A549 (cell line): ENCODE measurements at regions not wholly inside any gene's neighbourhood (a gene's known extent, or its start where the extent isn't known, plus 50 kb on each side); places are given as distances from the start of the nearest gene placed in this dataset.

Experiments used
- ATAC-seq, 2 experiments: fragments of 200-7000 bp in 1 of 2; fragments of >200 bp in 1 of 2; cut with Nextera tagmentation in 1 of 2; cut with Tn5 transposase in 1 of 2; 3 replicates each; pipeline versions ENCODE4 v1.8.0 to v1.9.1; 2018 to 2020; ENCODE audit warnings: mild to moderate bottlenecking in 1 of 2, moderate library complexity in 1 of 2
- CTCF ChIA-PET: fragments of 300-600 bp; sonication (Branson Sonifier 250); formaldehyde crosslinking; extraction: SDS; loops from one replicate; lab custom pipeline; 2021; ENCODE audit warnings: antibody characterized with exemption, inconsistent platforms; lab: Yijun Ruan, JAX
- POLR2A ChIA-PET: fragments of 350-600 bp; formaldehyde crosslinking; extraction: SDS; loops from one replicate; lab custom pipeline; 2021; ENCODE audit warnings: antibody characterized with exemption, inconsistent platforms; lab: Yijun Ruan, JAX
- DNase-seq, 2 experiments: peaks; one replicate each; pipeline versions ENCODE4 v3.0.0 to v3.0.0-alpha.2; 2011 to 2016; ENCODE audit warnings: low read depth in 1 of 2, low spot score in 1 of 2
- FAIRE-seq: peaks from 2 replicates; lab custom pipeline; 2011; peaks lifted over from hg19 to GRCh38; lab: Jason Lieb, UNC
- H3K27ac ChIP-seq, 2 experiments: fragments of >200 bp; sonication (Bioruptor Twin); formaldehyde crosslinking; 3 replicates each; pipeline ENCODE4 v1.5.1; 2016 to 2017
- H3K4me1 ChIP-seq: fragments of >200 bp; sonication (Bioruptor Twin); formaldehyde crosslinking; 3 replicates; pipeline ENCODE4 v1.6.1; 2016
- H3K4me2 ChIP-seq: fragments of >200 bp; sonication (Bioruptor Twin); formaldehyde crosslinking; 3 replicates; pipeline ENCODE4 v1.6.1; 2016
- H3K4me3 ChIP-seq: fragments of >200 bp; sonication (Bioruptor Twin); formaldehyde crosslinking; 3 replicates; pipeline ENCODE4 v1.5.1; 2016
- H3K9me3 ChIP-seq: fragments of >200 bp; sonication (Bioruptor Twin); formaldehyde crosslinking; 3 replicates; pipeline ENCODE4 v1.6.1; 2016
- BHLHE40 ChIP-seq: IDR thresholded peaks from 2 replicates; pipeline ENCODE4 v1.6.1; 2012; ENCODE audit warnings: low read depth, low read length, inconsistent platforms
- CBX2 ChIP-seq: fragments of 200-600 bp; sonication (generic); IDR thresholded peaks from 2 replicates; pipeline ENCODE4 v1.6.1; 2016; ENCODE audit warnings: low read depth, mild to moderate bottlenecking, borderline replicate concordance
- CBX8 ChIP-seq: fragments of 200-600 bp; sonication (generic); IDR thresholded peaks from 2 replicates; pipeline ENCODE4 v1.6.1; 2016
- CEBPB ChIP-seq, 2 experiments: fragments of >200 bp in 1 of 2; sonication (Bioruptor Twin) in 1 of 2; formaldehyde crosslinking in 1 of 2; IDR thresholded peaks; 2 replicates each; pipeline ENCODE4 v1.6.1; 2012 to 2016
- E2F6 ChIP-seq: IDR thresholded peaks from 2 replicates; pipeline ENCODE4 v1.6.1; 2012; ENCODE audit warnings: low read depth, borderline replicate concordance
- EHMT2 ChIP-seq: fragments of 200-600 bp; sonication (generic); IDR thresholded peaks from 2 replicates; pipeline ENCODE4 v1.6.1; 2016; ENCODE audit warnings: antibody characterized with exemption, low read depth, mild to moderate bottlenecking, moderate library complexity
- ESRRA ChIP-seq: fragments of 150-350 bp; IDR thresholded peaks from 2 replicates; pipeline ENCODE4 v1.6.1; 2014; ENCODE audit warnings: mild to moderate bottlenecking, low read length, borderline replicate concordance
- FOSL2 ChIP-seq, 2 experiments: fragments of 450-650 bp in 1 of 2; fragments of >200 bp in 1 of 2; sonication (Bioruptor Twin) in 1 of 2; formaldehyde crosslinking; IDR thresholded peaks; 2 replicates each; pipeline versions ENCODE4 v1.5.0 to v1.6.1; 2016 to 2020; ENCODE audit warnings: mild to moderate bottlenecking in 1 of 2, moderate library complexity in 1 of 2
- HEYL ChIP-seq: fragments of 250-450 bp; sonication (Bioruptor Pico); IDR thresholded peaks from 2 replicates; pipeline ENCODE4 v1.8.0; 2021; ENCODE audit warnings: mild to moderate bottlenecking, moderate library complexity
- JUNB ChIP-seq: fragments of >200 bp; sonication (Bioruptor Twin); formaldehyde crosslinking; IDR thresholded peaks from 2 replicates; pipeline ENCODE4 v1.6.1; 2016
- KDM1A ChIP-seq: fragments of 200-600 bp; sonication (generic); IDR thresholded peaks from 2 replicates; pipeline ENCODE4 v1.6.1; 2016; ENCODE audit warnings: low read depth, mild to moderate bottlenecking
- KDM5A ChIP-seq: fragments of 200-600 bp; sonication (generic); IDR thresholded peaks from 2 replicates; pipeline ENCODE4 v1.6.1; 2016; ENCODE audit warnings: antibody characterized with exemption, mild to moderate bottlenecking
- MYC ChIP-seq: IDR thresholded peaks from 2 replicates; pipeline ENCODE4 v1.6.1; 2012; ENCODE audit warnings: mild to moderate bottlenecking, inconsistent platforms, low read length, improper control_type of control experiment, borderline replicate concordance
- NR3C1 ChIP-seq: fragments of >200 bp; sonication (Bioruptor Twin); formaldehyde crosslinking; IDR thresholded peaks from 3 replicates; pipeline ENCODE4 v1.6.1; 2017
- POLR2A ChIP-seq: IDR thresholded peaks from 2 replicates; pipeline ENCODE4 v1.6.1; 2012; ENCODE audit warnings: mild to moderate bottlenecking, low read length
- RARB ChIP-seq: fragments of 250-450 bp; sonication (Bioruptor Pico); IDR thresholded peaks from 2 replicates; pipeline ENCODE4 v1.8.0; 2021; ENCODE audit warnings: mild to moderate bottlenecking, moderate library complexity
- RFX5 ChIP-seq: fragments of 450-650 bp; IDR thresholded peaks from 2 replicates; pipeline ENCODE4 v1.7.1; 2014; ENCODE audit warnings: antibody characterized with exemption, mild to moderate bottlenecking, moderate library complexity
- RNF2 ChIP-seq: fragments of 200-600 bp; sonication (generic); IDR thresholded peaks from 2 replicates; pipeline ENCODE4 v1.6.1; 2016; ENCODE audit warnings: low read depth, mild to moderate bottlenecking, antibody characterized with exemption, moderate library complexity, borderline replicate concordance
- SMC3 ChIP-seq: fragments of >200 bp; sonication (Bioruptor Twin); formaldehyde crosslinking; IDR thresholded peaks from 3 replicates; pipeline ENCODE4 v1.6.1; 2018; ENCODE audit warnings: inconsistent platforms
- TFCP2L1 ChIP-seq: fragments of 250-450 bp; sonication (Bioruptor Pico); IDR thresholded peaks from 2 replicates; pipeline ENCODE4 v1.5.0; 2021; ENCODE audit warnings: mild to moderate bottlenecking
- WGBS: methylation state at CpG from one replicate; pipeline ENCODE4 v1.1.6; 2017; ENCODE audit errors: missing lambda C conversion rate; 5-methylcytosine and 5-hydroxymethylcytosine counted together
- TF ChIP-seq, protein P1 (sequence below): fragments of >200 bp; sonication (Bioruptor Twin); formaldehyde crosslinking; IDR thresholded peaks from 3 replicates; pipeline ENCODE4 v1.5.1; 2016
- TF ChIP-seq, protein P2 (sequence below): fragments of 150-350 bp; IDR thresholded peaks from 2 replicates; pipeline ENCODE4 v1.6.1; 2014; ENCODE audit warnings: low read depth, mild to moderate bottlenecking, low read length
- TF ChIP-seq, protein P3 (sequence below): fragments of >200 bp; sonication (Bioruptor Twin); formaldehyde crosslinking; IDR thresholded peaks from 3 replicates; pipeline ENCODE4 v1.6.1; 2016

DNA sequence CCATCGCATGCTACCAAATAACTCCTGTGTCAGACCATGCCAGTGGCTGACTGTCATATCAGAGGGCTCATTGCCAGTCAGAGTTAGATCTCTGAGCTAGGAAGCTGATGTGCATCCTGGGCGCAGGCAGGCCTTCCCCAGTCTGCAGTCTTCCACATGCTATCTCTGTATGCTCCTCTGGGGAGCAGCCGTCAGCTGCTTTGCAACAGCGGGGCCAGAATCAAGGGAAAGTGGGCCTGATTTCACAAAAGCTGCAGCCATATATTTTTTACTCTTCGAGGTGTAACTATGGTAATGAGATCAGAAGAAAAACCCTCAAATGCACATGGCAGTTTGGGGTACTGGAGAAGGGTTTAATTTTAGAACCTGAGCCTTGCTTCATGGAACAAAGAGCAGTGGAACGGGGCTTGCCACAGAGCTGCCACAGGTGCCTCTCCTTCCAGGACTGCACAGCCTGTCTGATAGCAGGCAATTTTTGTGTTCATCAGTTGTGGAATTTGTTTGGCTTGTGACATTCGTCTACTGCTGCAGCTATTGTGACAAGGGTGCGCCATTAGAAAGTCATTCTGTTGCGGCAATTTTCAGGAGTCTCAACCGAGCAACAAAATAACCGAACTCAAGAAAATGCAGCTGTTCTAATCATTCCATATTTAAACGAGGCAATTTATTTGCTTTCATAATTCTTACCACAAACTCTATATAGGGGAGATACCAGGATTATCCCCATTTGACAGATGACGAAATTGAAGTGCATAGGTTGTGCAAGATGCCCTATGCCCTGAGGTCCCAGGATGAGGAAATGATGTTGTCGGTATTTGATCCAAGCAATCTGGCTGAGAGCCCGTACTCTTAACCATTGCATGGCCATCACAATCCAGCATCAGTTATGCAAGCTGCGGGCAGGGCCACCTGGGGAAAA lies 109.6 kb upstream of the CYRIA start:
- Histone ChIP-seq H3K9me3 (no peaks in the 10 kb centered on the region), H3K4me1 (no peaks in the 10 kb centered on the region), H3K4me2 (no peak overlapping the region), H3K27ac (no peak overlapping the region), H3K4me3 (no peak overlapping the region)
- CTCF ChIA-PET = interaction anchor here (0.7 to 3.5 kb wide), 3 partner anchors 26 to 896 kb away, joined by 3 to 16 read pairs (median 3); no protein-coding TSS in a partner anchor
- ATAC-seq = peak in 1 of 2 experiments; percentile 56; a peak in 2 of 6 replicates
- WGBS = 41% methylated on average over 16 of the region's 16 CpGs
- TF ChIP-seq JUNB (no peak), CEBPB (IDR thresholded peaks at IDR 0.05) (peak; percentile 29 to 55; a peak in 2 of 4 replicates), SMC3 (no peak)
- POLR2A ChIA-PET = no interaction called here
- DNase-seq = peak in 1 of 2 experiments; percentile 30
- no peak for FAIRE-seq

GRCh38 chr2:16774091-16774490 lies 108.5 kb upstream of the CYRIA start:
- FAIRE-seq (no peak), DNase-seq (no peak), ATAC-seq (no peak)
- Histone ChIP-seq H3K27ac (no peak overlapping the region), H3K4me1 (no peaks in the 10 kb centered on the region), H3K4me2 (no peak overlapping the region), H3K9me3 (no peaks in the 10 kb centered on the region), H3K4me3 (no peak overlapping the region)
- TF ChIP-seq, protein P1, sequence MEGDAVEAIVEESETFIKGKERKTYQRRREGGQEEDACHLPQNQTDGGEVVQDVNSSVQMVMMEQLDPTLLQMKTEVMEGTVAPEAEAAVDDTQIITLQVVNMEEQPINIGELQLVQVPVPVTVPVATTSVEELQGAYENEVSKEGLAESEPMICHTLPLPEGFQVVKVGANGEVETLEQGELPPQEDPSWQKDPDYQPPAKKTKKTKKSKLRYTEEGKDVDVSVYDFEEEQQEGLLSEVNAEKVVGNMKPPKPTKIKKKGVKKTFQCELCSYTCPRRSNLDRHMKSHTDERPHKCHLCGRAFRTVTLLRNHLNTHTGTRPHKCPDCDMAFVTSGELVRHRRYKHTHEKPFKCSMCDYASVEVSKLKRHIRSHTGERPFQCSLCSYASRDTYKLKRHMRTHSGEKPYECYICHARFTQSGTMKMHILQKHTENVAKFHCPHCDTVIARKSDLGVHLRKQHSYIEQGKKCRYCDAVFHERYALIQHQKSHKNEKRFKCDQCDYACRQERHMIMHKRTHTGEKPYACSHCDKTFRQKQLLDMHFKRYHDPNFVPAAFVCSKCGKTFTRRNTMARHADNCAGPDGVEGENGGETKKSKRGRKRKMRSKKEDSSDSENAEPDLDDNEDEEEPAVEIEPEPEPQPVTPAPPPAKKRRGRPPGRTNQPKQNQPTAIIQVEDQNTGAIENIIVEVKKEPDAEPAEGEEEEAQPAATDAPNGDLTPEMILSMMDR = no peak
- TF ChIP-seq RNF2 (no peak), HEYL (no peak), FOSL2 (IDR thresholded peaks at IDR 0.05) (no peak), FOSL2 (CRISPR knock-in tag; IDR thresholded peaks at IDR 0.05) (no peak), NR3C1 (no peak), TFCP2L1 (CRISPR knock-in tag) (no peak), RARB (no peak), KDM5A (no peak), CBX8 (no peak), POLR2A (no peak), CBX2 (no peak), BHLHE40 (no peak), EHMT2 (no peak), ESRRA (no peak), E2F6 (no peak), KDM1A (no peak), MYC (no peak), RFX5 (no peak)
- TF ChIP-seq, protein P2, sequence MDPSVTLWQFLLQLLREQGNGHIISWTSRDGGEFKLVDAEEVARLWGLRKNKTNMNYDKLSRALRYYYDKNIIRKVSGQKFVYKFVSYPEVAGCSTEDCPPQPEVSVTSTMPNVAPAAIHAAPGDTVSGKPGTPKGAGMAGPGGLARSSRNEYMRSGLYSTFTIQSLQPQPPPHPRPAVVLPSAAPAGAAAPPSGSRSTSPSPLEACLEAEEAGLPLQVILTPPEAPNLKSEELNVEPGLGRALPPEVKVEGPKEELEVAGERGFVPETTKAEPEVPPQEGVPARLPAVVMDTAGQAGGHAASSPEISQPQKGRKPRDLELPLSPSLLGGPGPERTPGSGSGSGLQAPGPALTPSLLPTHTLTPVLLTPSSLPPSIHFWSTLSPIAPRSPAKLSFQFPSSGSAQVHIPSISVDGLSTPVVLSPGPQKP = no peak
- TF ChIP-seq, protein P3, sequence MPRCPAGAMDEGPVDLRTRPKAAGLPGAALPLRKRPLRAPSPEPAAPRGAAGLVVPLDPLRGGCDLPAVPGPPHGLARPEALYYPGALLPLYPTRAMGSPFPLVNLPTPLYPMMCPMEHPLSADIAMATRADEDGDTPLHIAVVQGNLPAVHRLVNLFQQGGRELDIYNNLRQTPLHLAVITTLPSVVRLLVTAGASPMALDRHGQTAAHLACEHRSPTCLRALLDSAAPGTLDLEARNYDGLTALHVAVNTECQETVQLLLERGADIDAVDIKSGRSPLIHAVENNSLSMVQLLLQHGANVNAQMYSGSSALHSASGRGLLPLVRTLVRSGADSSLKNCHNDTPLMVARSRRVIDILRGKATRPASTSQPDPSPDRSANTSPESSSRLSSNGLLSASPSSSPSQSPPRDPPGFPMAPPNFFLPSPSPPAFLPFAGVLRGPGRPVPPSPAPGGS = no peak
- ChIA-PET CTCF (interaction anchor here (1.0 to 3.9 kb wide), 4 partner anchors 11 to 897 kb away, joined by 3 to 31 read pairs (median 12); no protein-coding TSS in a partner anchor), POLR2A (no interaction called here)
- WGBS = 17% methylated on average over 2 of the region's 2 CpGs
